IgD-negative memory B cell (primary cell): ENCODE measurements at regions not wholly inside any gene's neighbourhood (a gene's known extent, or its start where the extent isn't known, plus 50 kb on each side); places are given as distances from the start of the nearest gene placed in this dataset.

ENCODE experiments used
- H3K27ac Mint-ChIP-seq, 3 donors: one replicate each; pipeline ENCODE4 v1.8.0; 2020 to 2022; ENCODE audit warnings: mild to moderate bottlenecking in 3 of 3, mixed read lengths in 3 of 3, moderate library complexity in 1 of 3
- H3K27me3 Mint-ChIP-seq: one replicate; pipeline ENCODE4 v1.8.0; 2021; ENCODE audit warnings: mixed read lengths
- H3K36me3 Mint-ChIP-seq: one replicate; pipeline ENCODE4 v1.8.0; 2020; ENCODE audit warnings: mild to moderate bottlenecking, mixed read lengths
- H3K4me1 Mint-ChIP-seq, 3 donors: one replicate each; pipeline ENCODE4 v1.8.0; 2020 to 2022; ENCODE audit warnings: mixed read lengths in 3 of 3, mild to moderate bottlenecking in 1 of 3
- H3K4me3 Mint-ChIP-seq, 4 donors: one replicate each; pipeline ENCODE4 v1.8.0; 2020 to 2022; ENCODE audit warnings: mild to moderate bottlenecking in 4 of 4, mixed read lengths in 4 of 4, moderate library complexity in 3 of 4
- H3K9me3 Mint-ChIP-seq, 3 donors: one replicate each; pipeline ENCODE4 v1.8.0; 2020 to 2021; ENCODE audit warnings: mixed read lengths in 3 of 3, mild to moderate bottlenecking in 1 of 3

- no peak overlapping the region for H3K27ac Mint-ChIP-seq
- H3K9me3 Mint-ChIP-seq = peaks cover 0 to 2% (median 0%) of the 10 kb centered on the region in 3 donors
- peaks cover 17% of the 10 kb centered on the region for H3K27me3 Mint-ChIP-seq
- no peak overlapping the region for H3K4me3 Mint-ChIP-seq
- no peaks in the 10 kb centered on the region for H3K4me1 Mint-ChIP-seq
- no peaks in the 10 kb centered on the region for H3K36me3 Mint-ChIP-seq
Measured at GRCh38 chr1:36625253-36625934, 142.7 kb upstream of the CSF3R start.

GRCh38 chr1:36624466-36624865, 141.8 kb upstream of the CSF3R start:
- no peak overlapping the region for H3K27ac Mint-ChIP-seq
- H3K4me1 Mint-ChIP-seq = no peaks in the 10 kb centered on the region
- peaks cover 17% of the 10 kb centered on the region for H3K27me3 Mint-ChIP-seq
- H3K9me3 Mint-ChIP-seq = peaks cover 0 to 2% (median 0%) of the 10 kb centered on the region in 3 donors
- no peak overlapping the region for H3K4me3 Mint-ChIP-seq
- no peaks in the 10 kb centered on the region for H3K36me3 Mint-ChIP-seq

- Mint-ChIP-seq H3K27me3 (peaks cover 17% of the 10 kb centered on the region), H3K36me3 (no peaks in the 10 kb centered on the region), H3K4me3 (no peak overlapping the region), H3K4me1 (no peaks in the 10 kb centered on the region), H3K9me3 (peaks cover 0 to 2% (median 0%) of the 10 kb centered on the region in 3 donors), H3K27ac (no peak overlapping the region)
Measured at GRCh38 chr1:36622741-36623648, 140.3 kb upstream of the CSF3R start.

GRCh38 chr1:36621531-36621930, 138.8 kb upstream of the CSF3R start:
- Mint-ChIP-seq H3K9me3 (peaks cover 0 to 2% (median 0%) of the 10 kb centered on the region in 3 donors), H3K4me1 (no peaks in the 10 kb centered on the region), H3K4me3 (no peak overlapping the region), H3K27ac (no peak overlapping the region), H3K27me3 (peaks cover 13% of the 10 kb centered on the region), H3K36me3 (no peaks in the 10 kb centered on the region)

DNA sequence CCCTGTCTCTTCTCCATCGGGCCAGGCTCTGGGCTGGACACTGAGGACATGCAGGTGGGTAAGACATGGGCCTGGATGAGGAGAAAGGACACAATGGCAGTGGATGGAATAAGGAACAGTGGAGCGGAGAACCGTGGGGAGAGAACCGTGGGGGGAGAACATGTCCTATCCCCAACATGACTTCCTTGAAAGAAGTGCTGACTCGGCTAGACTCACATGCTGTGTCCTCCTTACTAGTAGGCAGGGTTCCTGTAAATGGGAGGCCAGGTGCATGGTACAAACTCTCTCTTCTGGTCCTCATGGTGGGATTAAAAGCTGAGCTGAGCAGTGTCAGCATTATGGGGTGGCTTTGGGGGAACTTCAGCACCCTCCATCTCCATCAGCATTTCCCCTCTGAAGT, 137.4 kb upstream of the CSF3R start:
- no peaks in the 10 kb centered on the region for H3K36me3 Mint-ChIP-seq
- no peak overlapping the region for H3K27ac Mint-ChIP-seq
- H3K4me1 Mint-ChIP-seq = no peaks in the 10 kb centered on the region
- H3K27me3 Mint-ChIP-seq = peaks cover 13% of the 10 kb centered on the region
- H3K9me3 Mint-ChIP-seq = peaks cover 0 to 2% (median 0%) of the 10 kb centered on the region in 3 donors
- no peak overlapping the region for H3K4me3 Mint-ChIP-seq

DNA sequence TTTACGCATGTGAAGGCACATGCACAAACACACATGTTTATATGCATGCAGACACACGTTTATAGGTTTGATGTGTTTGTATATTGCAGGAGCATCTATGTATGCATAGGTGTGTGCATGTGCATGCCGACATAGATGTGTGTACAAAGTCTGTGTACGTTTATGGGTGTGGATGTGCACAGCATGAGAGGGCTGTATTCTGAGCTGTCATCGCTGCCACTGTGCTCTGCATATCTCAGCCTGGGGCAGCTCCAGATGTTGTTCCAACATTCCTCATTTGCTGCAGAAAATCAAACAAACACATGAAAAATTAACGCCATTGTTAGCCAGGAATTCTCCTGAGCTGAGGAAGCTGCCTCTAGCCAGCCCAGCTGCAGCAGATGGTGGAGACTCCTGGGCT, 132.3 kb upstream of the CSF3R start:
- no peak overlapping the region for H3K27ac Mint-ChIP-seq
- H3K27me3 Mint-ChIP-seq = no peaks in the 10 kb centered on the region
- no peaks in the 10 kb centered on the region for H3K4me1 Mint-ChIP-seq
- no peak overlapping the region for H3K4me3 Mint-ChIP-seq
- no peaks in the 10 kb centered on the region for H3K9me3 Mint-ChIP-seq
- H3K36me3 Mint-ChIP-seq = no peaks in the 10 kb centered on the region

GRCh38 chr1:36614571-36614970, 131.9 kb upstream of the CSF3R start:
- Mint-ChIP-seq H3K9me3 (no peaks in the 10 kb centered on the region), H3K36me3 (no peaks in the 10 kb centered on the region), H3K4me1 (no peaks in the 10 kb centered on the region), H3K27me3 (no peaks in the 10 kb centered on the region), H3K27ac (no peak overlapping the region), H3K4me3 (no peak overlapping the region)

DNA sequence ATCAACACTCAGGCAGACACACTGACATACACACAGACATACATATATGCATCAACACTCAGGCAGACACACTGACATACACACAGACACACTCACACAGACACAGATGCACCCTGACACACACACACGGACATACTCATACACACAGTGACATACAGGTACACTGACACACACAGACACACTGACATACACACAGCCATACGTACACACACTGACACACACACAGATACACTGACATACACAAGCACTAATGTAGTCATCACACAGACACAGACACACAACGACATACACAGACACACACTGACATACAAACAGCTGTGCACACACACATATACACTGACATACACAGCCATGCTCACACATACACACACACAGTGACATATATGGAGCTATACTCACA, 131.0 kb upstream of the CSF3R start:
- Mint-ChIP-seq H3K4me3 (no peak overlapping the region), H3K27me3 (peaks cover 2% of the 10 kb centered on the region), H3K9me3 (no peaks in the 10 kb centered on the region), H3K4me1 (no peaks in the 10 kb centered on the region), H3K27ac (no peak overlapping the region), H3K36me3 (no peaks in the 10 kb centered on the region)

- Mint-ChIP-seq H3K4me3 (no peak overlapping the region), H3K27me3 (peaks cover 2% of the 10 kb centered on the region), H3K36me3 (no peaks in the 10 kb centered on the region), H3K4me1 (no peaks in the 10 kb centered on the region), H3K9me3 (no peaks in the 10 kb centered on the region), H3K27ac (no peak overlapping the region)
Measured at GRCh38 chr1:36612881-36613280, 130.2 kb upstream of the CSF3R start.

DNA sequence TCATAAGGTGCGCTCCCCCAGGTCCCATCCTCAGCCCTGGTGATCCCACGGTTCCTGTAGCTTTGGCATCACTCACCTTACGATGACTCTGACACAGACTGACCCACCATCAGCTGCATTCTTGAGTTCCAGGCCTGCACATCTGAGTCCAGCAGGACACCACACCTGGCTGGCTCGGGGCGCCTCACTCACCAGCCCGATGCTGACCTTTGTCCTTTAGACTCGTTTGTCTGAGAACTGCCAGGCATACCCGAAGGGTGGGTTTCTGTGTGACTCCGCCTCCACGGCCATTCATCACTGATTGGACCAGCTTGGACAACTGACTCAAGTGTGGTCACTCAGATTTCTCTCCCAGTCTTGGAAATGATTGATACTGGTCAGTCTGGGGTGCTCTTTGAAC, 129.4 kb upstream of the CSF3R start:
- H3K27me3 Mint-ChIP-seq = peaks cover 2% of the 10 kb centered on the region
- no peaks in the 10 kb centered on the region for H3K4me1 Mint-ChIP-seq
- H3K4me3 Mint-ChIP-seq = no peak overlapping the region
- H3K36me3 Mint-ChIP-seq = no peaks in the 10 kb centered on the region
- no peak overlapping the region for H3K27ac Mint-ChIP-seq
- no peaks in the 10 kb centered on the region for H3K9me3 Mint-ChIP-seq

DNA sequence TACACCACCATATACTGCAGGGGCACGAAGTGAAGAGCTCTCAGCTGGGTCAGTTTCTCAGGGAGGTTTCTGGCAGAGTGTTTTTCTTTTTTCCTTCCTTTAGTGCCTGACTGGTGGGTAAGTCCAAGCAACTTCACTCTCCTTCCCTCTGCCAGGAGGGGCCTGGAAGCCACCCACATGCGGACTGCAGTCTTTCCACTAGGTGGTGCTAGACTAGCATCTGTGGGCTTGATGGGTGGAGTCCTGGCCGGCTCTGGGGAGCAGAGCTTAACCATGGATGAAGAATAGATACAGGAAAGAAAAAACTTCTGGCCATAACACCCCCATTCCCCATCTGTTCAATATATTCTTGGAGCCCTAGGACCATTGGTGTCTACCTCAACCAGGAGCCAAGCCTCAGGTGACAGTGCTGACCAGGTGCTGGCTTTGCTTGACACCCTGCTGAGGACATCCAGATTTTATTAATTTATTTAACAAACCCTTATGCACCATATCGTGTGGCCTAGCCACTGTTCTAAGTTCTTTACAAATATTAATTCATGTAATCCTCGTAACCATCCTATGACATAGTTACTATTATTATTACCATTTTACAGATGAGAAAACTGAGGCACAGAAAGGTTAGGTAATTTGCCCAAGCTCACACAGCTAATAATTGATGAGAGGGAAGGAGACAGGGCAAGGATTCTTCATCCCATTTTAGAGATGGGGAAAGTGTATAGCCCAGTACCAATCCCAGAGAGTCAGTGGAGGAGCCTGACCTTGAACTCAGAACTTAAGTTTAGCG, 126.7 kb upstream of the CSF3R start:
- no peaks in the 10 kb centered on the region for H3K9me3 Mint-ChIP-seq
- H3K27ac Mint-ChIP-seq = no peak overlapping the region
- no peak overlapping the region for H3K4me3 Mint-ChIP-seq
- no peaks in the 10 kb centered on the region for H3K4me1 Mint-ChIP-seq
- H3K27me3 Mint-ChIP-seq = peaks cover 2% of the 10 kb centered on the region
- no peaks in the 10 kb centered on the region for H3K36me3 Mint-ChIP-seq

DNA sequence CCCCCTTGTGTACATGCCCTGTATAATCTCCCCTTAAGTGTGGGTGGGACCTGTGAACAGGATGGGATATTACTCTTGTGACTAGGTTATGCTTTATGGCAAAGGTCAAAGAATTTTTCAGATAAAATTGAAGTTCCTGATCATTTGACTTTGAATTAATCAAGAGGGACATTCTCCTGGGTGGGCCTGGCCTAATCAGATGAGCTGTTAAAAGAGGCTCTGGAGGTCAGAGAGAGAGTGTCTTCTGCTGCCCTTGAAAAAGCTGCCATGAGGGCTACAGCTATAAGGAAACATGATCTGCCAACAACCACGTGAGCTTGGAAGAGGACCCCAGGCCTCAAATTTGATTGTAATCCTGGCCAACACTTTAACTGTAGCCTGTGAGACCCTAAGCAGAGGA, 125.6 kb upstream of the CSF3R start:
- H3K27ac Mint-ChIP-seq = no peak overlapping the region

GRCh38 chr1:36607263-36607651, 124.5 kb upstream of the CSF3R start:
- Mint-ChIP-seq H3K4me3 (no peak overlapping the region), H3K9me3 (no peaks in the 10 kb centered on the region), H3K36me3 (no peaks in the 10 kb centered on the region), H3K27me3 (peaks cover 2% of the 10 kb centered on the region), H3K4me1 (no peaks in the 10 kb centered on the region), H3K27ac (no peak overlapping the region)

More for the DNA sequence above, 125.6 kb upstream of the CSF3R start:
- no peaks in the 10 kb centered on the region for H3K4me1 Mint-ChIP-seq
- no peak overlapping the region for H3K4me3 Mint-ChIP-seq
- no peaks in the 10 kb centered on the region for H3K9me3 Mint-ChIP-seq
- H3K27me3 Mint-ChIP-seq = peaks cover 2% of the 10 kb centered on the region
- H3K36me3 Mint-ChIP-seq = no peaks in the 10 kb centered on the region

GRCh38 chr1:36606641-36607262, 124.0 kb upstream of the CSF3R start:
- no peaks in the 10 kb centered on the region for H3K4me1 Mint-ChIP-seq
- H3K36me3 Mint-ChIP-seq = no peaks in the 10 kb centered on the region
- H3K4me3 Mint-ChIP-seq = peak overlapping the region in 1 of 4 donors; percentile 70
- H3K27me3 Mint-ChIP-seq = peaks cover 2% of the 10 kb centered on the region
- peak overlapping the region in 1 of 3 donors; percentile 45 for H3K27ac Mint-ChIP-seq
- H3K9me3 Mint-ChIP-seq = no peaks in the 10 kb centered on the region
